ENCODE measurements at regions not wholly inside any gene's neighbourhood (a gene's known extent, or its start where the extent isn't known, plus 50 kb on each side); places are given as distances from the start of the nearest gene placed in this dataset.

GRCh38 chr4:13856387-13856786, 228.9 kb upstream of the BOD1L1 start:
- TF ChIP-seq, protein P1, sequence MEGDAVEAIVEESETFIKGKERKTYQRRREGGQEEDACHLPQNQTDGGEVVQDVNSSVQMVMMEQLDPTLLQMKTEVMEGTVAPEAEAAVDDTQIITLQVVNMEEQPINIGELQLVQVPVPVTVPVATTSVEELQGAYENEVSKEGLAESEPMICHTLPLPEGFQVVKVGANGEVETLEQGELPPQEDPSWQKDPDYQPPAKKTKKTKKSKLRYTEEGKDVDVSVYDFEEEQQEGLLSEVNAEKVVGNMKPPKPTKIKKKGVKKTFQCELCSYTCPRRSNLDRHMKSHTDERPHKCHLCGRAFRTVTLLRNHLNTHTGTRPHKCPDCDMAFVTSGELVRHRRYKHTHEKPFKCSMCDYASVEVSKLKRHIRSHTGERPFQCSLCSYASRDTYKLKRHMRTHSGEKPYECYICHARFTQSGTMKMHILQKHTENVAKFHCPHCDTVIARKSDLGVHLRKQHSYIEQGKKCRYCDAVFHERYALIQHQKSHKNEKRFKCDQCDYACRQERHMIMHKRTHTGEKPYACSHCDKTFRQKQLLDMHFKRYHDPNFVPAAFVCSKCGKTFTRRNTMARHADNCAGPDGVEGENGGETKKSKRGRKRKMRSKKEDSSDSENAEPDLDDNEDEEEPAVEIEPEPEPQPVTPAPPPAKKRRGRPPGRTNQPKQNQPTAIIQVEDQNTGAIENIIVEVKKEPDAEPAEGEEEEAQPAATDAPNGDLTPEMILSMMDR (IDR thresholded peaks at IDR 0.05; ENCODE audit: unreplicated experiment), result no peak
- Mint-ChIP-seq H3K27me3 (ENCODE audit: unreplicated experiment) (no peaks in the 10 kb centered on the region), H3K27ac (ENCODE audit: unreplicated experiment) (no peak overlapping the region), H3K4me1 (ENCODE audit: unreplicated experiment) (peaks cover 17% of the 10 kb centered on the region), H3K9me3 (ENCODE audit: unreplicated experiment) (no peaks in the 10 kb centered on the region), H3K4me3 (ENCODE audit: unreplicated experiment) (no peak overlapping the region), H3K36me3 (ENCODE audit: low read depth, unreplicated experiment) (no peaks in the 10 kb centered on the region)
- no peak for DNase-seq (ENCODE audit: low spot score)

DNA sequence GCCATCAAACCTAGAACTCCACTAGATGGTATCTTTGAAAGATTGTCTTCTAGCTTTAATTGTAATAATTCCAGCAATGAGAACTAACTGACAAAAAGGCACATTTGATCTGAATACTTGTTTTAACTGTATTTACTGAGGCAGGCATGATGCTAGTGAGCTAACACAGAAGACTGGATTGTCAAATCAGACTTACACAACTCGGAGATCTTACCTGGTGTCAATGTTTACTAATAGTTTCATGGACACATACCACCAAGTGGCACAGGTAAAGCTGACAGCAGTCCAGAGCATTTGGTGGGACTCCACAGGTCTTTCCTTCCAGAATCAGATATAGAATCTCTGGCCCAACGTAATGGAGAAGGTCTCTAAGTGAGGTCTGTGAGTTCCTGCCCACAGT, 229.9 kb upstream of the BOD1L1 start:
- TF ChIP-seq, protein P1 (IDR thresholded peaks at IDR 0.05; ENCODE audit: unreplicated experiment), result no peak
- no peak overlapping the region for H3K27ac Mint-ChIP-seq (ENCODE audit: unreplicated experiment)
- no peaks in the 10 kb centered on the region for H3K9me3 Mint-ChIP-seq (ENCODE audit: unreplicated experiment)
- no peaks in the 10 kb centered on the region for H3K27me3 Mint-ChIP-seq (ENCODE audit: unreplicated experiment)
- peaks cover 8% of the 10 kb centered on the region for H3K4me1 Mint-ChIP-seq (ENCODE audit: unreplicated experiment)
- DNase-seq (ENCODE audit: low spot score), result no peak
- no peak overlapping the region for H3K4me3 Mint-ChIP-seq (ENCODE audit: unreplicated experiment)
- no peaks in the 10 kb centered on the region for H3K36me3 Mint-ChIP-seq (ENCODE audit: low read depth, unreplicated experiment)

- Mint-ChIP-seq H3K27me3 (ENCODE audit: unreplicated experiment) (no peaks in the 10 kb centered on the region), H3K27ac (ENCODE audit: unreplicated experiment) (no peak overlapping the region), H3K4me1 (ENCODE audit: unreplicated experiment) (peaks cover 4% of the 10 kb centered on the region), H3K9me3 (ENCODE audit: unreplicated experiment) (no peaks in the 10 kb centered on the region), H3K4me3 (ENCODE audit: unreplicated experiment) (no peak overlapping the region), H3K36me3 (ENCODE audit: low read depth, unreplicated experiment) (no peaks in the 10 kb centered on the region)
- TF ChIP-seq, protein P1 (IDR thresholded peaks at IDR 0.05; ENCODE audit: unreplicated experiment), result no peak
- no peak for DNase-seq (ENCODE audit: low spot score)
These were observed 230.3 kb upstream of the BOD1L1 start for GRCh38 chr4:13857800-13858199.

DNA sequence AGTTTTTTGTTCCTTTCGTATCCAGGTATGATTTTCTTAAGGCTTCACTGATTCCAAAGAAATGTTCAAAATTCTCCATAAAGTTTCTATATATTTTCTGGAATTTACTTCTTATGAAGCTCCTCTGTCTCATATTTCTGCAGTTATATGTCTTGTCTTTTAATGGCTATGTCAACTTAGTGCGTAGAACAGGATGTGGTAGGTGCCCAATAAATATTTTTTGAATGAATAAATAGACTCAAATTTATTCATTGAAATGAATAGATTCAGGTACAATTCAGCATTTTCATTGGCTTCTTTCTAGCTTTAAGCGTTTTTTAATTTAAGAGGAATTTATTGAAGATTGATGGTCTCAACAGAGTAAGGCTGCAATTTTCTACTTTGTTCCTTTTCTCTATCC, 231.9 kb upstream of the BOD1L1 start:
- H3K9me3 Mint-ChIP-seq (ENCODE audit: unreplicated experiment), result no peaks in the 10 kb centered on the region
- DNase-seq (ENCODE audit: low spot score), result no peak
- TF ChIP-seq, protein P1 (IDR thresholded peaks at IDR 0.05; ENCODE audit: unreplicated experiment), result no peak
- H3K4me1 Mint-ChIP-seq (ENCODE audit: unreplicated experiment), result peaks cover 2% of the 10 kb centered on the region
- no peaks in the 10 kb centered on the region for H3K36me3 Mint-ChIP-seq (ENCODE audit: low read depth, unreplicated experiment)
- H3K4me3 Mint-ChIP-seq (ENCODE audit: unreplicated experiment), result no peak overlapping the region
- H3K27me3 Mint-ChIP-seq (ENCODE audit: unreplicated experiment), result no peaks in the 10 kb centered on the region
- no peak overlapping the region for H3K27ac Mint-ChIP-seq (ENCODE audit: unreplicated experiment)

DNA sequence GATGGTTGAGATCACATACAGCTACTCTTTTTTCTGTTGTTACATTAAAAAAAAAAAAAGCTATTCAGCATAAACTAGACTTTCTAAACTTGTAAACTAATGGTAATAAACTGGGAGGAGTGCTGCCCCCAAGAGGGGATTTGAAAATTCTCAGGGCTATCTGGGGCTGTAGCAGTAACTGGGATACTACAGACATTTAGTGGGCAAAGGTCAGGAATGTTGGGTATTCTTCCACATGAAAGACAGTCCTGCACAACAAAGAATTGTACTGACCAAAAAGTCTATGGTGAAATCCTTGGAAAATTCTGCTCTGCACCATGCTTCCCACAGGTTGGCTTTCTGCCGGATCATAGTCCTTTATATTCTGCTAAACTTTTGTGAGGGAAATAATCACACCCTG, 232.6 kb upstream of the BOD1L1 start:
- TF ChIP-seq, protein P1 (IDR thresholded peaks at IDR 0.05; ENCODE audit: unreplicated experiment), result no peak
- Mint-ChIP-seq H3K27ac (ENCODE audit: unreplicated experiment) (no peak overlapping the region), H3K9me3 (ENCODE audit: unreplicated experiment) (no peaks in the 10 kb centered on the region), H3K4me3 (ENCODE audit: unreplicated experiment) (no peak overlapping the region), H3K27me3 (ENCODE audit: unreplicated experiment) (no peaks in the 10 kb centered on the region), H3K4me1 (ENCODE audit: unreplicated experiment) (peaks cover 2% of the 10 kb centered on the region), H3K36me3 (ENCODE audit: low read depth, unreplicated experiment) (no peaks in the 10 kb centered on the region)
- DNase-seq (ENCODE audit: low spot score), result no peak
